ENCODE measurements at regions not wholly inside any gene's neighbourhood (a gene's known extent, or its start where the extent isn't known, plus 50 kb on each side); places are given as distances from the start of the nearest gene placed in this dataset.
A peak's percentile ranks its signal among the peaks of the same experiment; 100 is the strongest.

DNA sequence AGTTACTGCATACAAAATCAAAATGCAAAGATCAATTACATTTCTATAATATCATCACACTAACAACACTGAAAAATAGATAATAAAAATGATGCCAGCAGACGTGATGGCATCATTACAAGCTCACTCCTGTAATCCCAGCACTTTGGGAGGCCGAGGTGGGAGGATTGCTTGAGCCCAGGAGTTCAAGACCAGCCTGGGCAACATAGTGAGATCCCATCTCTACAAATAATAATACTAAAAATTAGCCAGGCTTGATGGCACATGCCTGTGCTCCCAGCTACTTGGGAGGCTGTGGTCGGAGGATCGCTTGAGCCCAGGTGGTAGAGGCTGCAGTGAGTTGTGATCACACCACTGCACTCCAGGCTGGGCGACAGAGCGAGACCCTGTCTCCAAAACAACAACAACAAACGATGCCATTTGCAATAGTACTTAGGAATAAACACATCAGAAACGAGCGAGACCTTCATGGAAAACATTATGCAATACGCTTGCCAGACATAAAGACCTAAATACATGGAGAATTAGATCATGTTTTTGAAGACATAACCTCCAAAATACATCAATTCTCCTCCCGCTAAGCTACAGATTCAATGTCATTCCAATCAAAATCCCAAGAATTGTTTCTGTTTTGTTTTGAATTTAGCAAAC lies 86.6 kb upstream of the ERRFI1 start:
- DNase-seq, result no peak

DNA sequence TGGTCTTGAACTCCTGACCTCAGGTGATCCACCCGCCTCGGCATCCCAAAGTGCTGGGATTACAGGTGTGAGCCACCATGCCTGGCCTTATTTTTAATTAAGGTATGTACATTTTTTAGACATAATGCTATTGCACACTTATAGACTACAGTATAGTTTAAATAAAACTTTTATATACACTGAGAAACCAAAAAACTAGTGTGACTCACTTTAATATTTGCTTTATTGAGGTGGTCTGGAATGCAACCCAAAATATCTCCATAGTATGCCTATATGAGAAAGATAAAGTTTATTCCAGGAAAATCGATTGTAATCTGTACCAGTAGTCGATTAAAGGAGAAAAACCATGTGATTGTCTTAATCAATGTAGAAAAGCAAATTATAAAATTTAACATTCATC lies 85.5 kb upstream of the ERRFI1 start:
- DNase-seq, result no peak

DNA sequence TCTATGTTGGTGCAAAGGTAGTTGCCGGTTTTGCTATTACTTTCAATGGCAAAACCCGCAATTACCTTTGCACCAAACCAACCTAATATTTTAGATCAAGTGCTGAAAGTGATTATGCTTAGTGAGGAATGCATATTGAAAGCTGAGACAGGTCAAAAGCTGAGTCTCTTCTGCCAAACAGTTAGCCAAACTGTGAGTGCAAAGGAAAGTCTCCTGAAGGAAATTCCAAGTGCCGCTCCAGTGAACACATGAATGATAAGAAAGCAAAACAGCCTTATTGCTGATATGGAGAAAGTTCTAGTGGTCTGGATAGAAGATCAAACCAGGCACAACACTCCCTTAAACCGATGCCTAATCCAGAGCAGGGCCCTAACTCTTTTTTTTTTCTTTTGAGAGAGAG lies 83.1 kb upstream of the ERRFI1 start:
- DNase-seq, result no peak

DNA sequence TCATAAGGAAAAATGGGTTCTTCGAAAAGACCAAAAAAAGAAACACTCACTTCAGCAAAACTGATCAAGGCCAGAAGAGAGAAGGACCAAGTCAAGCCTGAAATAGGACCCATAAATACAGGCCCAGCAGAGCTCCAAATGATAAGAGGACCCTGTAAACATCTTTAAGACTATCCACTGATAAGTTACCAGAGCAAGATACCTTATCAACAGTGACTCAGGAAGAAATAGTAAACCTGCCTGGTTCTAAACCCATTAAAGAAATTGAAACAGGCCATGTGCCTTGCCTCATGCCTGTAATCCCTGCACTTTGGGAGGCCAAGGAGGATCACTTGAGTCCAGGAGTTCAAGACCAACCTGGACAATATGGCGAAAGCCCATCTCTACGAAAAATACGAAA lies 81.8 kb upstream of the ERRFI1 start:
- DNase-seq, result no peak

DNA sequence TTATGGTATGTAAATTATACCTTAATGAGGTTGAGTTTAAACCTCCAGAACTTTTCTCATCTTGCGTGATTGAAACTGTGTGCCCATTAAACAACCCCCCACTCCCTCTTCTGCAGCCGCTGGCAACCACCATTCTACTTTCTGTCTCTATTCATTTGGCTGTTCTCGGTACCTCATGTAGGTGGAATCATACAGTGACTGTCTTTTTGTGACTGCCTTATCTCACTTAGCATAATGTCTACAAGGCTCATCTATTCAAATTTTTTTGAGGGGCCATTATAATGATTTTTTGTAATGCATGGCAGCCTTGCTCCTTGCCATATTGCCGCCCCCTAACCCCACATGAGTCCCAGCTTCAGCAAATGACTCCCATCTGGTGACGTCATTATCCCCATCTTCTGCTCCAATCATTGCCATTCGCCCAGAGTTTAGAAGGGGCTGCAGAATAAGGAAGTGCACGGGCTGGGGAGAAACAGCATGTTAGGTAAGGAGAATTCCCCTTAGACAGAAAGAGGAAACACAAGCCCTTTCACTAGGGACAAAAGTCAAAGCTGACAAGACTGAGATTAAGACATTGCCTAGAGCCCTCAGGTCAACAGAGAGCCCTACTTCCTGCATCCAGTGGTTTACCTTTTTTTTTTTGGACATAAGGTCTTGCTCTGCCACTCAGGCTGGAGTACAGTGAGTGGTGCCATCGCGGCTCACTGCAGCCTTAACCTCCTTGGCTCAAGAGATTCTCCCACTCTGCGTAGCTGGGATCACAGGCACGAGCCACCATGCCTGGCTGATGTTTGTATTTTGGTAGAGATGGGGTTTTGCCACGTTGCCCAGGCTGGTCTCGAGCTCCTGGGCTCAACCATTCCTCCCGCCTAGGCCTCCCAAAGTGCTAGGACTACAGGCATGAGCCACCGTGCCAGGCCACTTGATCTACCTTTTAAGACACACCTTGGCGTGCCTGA lies 78.4 kb upstream of the ERRFI1 start:
- DNase-seq, result no peak

DNA sequence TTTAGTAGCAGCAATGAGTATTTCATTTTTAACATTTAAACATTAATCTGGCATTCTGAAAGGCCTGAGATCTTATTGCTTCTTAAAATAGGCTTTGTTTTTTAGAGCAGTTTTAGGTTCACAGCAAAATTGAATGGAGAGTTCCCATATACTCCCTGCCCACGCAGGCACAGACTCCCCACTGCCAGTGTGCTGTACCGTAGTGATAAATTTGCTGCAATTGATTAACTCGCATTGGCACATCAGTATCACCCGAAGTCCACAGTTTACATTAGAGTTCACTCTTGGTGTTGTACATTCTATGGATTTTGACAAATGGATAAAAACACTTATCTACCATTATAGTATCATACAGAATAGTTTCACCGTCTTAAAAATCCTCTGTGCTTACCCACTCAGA lies 71.8 kb upstream of the ERRFI1 start:
- DNase-seq, result no peak

DNA sequence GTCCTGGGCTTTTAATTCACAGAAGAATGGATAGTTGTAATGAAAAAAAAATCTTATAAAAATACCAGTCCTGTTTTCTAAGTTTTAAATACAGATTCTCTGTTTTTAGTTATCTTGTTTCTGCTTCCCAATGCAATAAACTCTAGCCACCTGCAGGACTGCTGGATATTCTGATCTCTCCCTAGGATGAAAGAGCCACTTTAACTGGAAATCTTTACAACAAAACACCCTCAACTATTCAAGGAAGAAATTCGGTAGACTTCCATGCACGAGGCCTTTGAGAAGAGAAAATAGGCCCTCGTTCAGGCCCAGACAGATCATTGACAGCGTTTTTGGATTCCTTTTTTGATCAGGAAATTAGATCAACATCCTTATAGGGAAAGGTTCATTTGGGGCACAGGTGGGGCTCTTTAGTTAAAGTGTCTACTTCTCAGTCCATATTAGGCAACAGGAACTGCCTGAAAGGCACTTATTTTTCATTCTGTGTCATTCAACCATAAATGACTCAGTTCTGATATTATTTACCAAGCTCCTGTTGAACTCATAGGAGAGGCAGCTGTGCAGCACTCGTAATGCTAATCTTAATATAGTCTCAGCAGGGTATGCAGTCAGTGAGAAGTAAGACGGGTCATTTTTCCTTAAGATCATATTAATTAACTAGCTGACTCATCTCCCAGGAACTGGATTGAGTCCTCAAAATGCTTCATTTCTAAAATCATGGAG lies 71.1 kb upstream of the ERRFI1 start:
- DNase-seq, result peak; percentile 34

DNA sequence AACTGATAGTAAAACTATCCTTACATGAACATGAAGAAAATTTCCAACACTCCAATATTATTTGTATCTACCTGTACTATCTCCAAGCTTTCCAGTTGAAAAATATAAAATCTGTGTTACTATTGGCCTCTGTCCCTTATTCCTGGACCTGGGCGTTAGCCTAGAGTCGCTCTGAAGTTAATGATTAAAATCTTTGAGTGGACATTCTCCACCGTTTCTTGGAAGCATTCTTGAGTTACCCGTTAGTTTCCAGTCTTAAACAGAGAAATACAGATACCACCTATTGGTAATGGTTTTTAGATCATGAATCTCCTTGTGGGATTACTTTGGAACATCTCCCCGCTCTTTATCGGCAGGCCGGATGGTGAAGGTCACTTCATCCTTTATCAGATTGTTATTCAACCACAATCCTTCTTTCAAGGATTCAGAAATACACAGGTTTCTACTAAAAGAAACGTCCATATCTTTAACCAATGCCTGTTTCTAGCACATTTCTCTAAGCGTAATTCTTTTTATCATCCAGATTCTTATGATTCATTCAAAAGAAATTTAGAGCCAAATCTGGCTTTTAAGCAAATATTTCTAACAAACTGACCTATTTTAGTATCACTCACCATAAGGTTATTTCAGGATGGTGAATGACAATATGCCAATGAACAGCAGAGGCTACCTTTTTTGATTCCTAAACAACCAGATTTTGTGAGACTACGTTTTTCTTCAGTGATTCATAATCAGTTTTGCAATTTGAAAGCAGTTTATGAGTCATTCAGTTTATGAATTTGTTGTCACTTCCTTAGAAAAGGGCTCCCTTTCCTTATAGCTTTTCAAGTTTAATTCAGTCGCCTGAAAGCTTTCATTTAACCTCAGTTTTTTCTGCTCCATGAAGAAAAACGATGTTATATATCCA lies 70.2 kb upstream of the ERRFI1 start:
- DNase-seq, result no peak

DNA sequence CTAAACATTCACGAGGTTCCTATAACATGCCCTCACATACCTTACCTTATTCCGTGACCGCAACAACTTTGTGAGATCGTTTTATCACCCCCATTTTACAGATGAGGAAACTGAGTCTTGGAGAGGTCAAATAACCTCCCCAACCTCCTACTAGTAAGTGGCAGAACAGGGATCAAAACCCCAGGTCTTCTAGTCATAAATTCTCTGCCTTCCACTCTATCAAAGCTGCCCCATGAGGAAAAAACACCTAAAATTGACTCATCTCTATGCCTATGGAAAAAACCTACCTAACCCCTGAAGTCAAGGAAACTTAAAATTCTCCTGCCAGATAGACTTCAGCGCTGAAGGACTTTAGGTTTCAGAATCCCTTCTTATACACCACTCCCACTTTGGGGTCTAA lies 69.5 kb upstream of the ERRFI1 start:
- no peak for DNase-seq

DNA sequence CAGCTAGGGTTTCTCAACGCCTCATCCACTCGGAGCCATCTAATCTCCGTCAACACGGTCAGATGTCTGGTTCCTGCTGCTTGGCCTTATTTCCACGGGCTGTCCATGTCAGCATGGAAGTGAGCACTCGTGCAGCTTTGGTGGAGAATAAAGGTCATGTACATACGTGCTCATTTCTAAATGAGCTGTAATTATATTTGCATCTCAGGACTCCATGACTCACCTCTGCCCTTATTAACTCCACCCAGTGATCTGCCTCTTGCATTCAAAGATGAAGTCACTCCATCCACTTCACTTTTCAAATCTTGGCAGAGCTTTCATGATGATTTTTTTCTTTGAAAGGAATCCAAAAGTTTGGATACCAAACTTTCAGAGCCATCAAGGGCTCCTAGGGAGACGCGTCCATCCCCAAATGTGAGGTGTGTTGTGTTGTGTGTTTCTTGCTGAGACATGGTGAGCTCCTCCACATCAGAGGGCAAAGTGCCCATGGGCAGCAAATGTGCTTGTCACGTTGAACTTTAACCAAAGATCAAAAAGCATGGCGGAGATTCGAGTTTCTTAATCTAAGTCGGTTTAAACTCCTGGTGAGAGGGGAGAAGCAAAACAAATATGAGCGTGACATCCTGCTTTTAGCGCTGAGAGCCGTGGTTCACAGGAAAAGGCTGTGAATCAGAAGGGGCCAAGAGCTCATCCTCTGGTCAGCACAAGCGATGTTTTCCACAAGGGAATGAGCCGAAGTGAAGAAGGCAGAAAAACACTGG lies 68.6 kb upstream of the ERRFI1 start:
- DNase-seq, result no peak

DNA sequence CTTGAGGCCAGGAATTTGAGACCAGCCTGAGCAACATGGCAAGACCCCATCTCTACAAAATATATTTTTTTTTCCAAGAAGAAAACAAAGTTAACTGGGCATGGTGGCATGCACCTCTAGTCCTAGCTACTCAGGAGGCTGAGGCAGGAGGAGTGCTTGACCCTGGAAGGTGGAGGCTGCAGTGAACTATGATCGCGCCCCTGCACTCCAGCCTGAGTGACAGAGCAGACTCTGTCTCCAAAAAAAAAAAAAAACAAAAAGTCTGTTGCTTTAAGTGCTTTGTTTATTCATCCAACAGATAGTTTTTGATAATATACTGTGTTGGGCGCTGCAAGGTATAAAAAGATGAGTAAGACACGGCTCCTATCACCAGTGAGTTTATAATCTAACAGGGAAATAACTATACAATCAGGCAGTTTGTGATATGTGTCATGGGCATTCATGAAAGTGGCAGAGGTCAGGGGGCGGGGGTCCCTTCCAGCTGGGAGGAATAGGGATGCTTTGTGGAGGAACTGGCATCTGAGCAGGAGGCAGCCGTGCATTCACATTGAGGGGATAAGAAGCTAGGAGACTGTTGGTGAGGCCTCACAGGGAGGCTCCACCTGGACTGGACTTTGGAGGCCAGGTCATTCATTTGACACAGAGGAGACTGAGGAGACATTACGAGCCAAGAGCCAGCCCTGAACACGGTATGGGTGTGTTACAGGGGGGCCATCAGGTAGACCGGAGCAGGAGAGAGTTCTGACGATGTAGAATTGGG lies 67.3 kb upstream of the ERRFI1 start:
- DNase-seq, result no peak

DNA sequence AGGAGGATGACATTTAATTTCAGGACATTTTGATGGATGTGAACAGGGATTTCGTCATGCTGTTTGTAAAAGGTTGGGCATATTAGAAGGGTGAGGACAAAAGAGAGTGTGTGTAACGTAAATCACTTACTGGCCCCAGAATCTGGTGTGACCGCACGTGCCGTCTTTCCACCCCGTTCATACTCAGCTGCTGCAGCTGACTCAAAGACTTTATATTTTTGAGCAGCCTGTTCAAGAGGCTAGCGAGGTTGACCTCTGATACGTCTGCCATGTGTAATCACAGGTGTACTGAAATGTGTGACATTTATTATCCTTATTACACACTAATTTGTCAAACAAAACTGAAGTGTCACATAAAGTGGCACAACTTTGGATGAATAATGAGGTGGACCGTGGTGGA lies 66.5 kb upstream of the ERRFI1 start:
- DNase-seq, result no peak

DNA sequence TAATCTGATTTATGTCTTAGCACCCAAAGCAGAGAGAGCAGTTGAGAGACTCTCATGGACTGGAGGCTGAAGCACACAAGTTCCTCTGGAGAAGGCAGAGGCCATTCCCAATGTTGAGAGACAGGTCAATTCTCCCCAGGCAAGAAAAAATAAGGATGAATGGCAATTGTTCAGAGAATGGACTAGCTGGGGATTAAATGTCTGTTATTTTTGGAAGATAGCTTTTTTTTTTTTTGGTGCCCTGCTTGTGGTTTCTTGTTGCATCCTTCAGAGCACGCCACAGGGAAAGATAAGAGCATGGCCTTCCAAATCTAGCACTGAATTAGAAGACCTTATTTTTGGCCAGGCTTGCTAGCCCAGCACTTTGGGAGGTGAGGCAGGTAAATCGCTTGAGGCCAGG lies 65.6 kb upstream of the ERRFI1 start:
- no peak for DNase-seq

DNA sequence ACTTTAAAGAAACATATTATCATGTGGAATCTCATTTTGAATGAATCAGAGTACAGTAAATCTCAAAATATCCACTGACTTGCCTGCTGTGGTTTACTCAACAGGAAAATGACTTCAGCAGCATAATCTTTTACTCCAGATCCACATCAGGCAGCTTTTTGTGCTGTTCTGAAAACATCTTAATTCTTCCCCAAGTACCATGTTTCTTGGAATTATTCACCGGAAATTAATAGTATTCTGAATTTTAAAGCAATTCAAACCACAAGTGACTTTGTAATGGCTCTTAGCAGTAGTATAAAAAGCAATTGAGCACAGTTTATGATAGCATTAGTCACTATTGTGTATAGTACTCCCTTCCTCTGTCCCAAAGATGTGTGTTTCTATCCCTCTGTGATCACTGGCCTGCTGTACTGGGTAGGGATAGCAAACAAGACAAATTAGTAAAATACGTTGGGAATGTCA lies 64.2 kb upstream of the ERRFI1 start:
- no peak for DNase-seq

DNA sequence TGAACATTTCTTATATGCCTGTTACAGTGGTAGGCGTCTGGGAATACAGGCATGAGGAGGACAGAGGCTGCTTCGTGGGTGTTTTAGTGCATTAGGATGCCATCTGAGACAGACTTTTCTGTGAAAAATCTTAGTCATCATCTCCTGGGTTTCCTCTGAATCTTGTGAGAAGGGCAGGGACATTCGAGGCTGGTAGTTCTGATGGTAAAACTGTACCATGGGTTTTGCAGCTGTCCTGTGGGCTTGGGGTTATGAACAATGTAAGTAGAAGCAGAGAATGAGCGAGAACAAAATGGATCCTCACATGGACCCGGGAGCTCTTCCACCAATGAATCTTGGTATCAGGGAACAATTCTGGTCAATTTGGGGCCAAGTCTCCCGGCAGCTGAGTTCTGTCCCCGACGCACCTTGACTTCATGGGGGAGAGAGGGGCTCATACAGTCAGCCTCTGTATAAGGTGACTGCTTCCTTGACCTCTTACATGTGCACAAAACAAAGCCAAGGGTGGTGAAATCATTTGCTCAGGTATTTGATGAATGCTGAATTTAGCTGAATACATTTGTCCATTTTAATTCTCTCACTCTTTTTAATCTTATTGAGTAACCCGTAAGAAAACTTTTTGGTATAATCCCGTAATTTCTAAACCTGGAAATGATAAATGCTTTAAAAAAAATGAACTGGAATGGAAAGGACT lies 63.6 kb upstream of the ERRFI1 start:
- no peak for DNase-seq

DNA sequence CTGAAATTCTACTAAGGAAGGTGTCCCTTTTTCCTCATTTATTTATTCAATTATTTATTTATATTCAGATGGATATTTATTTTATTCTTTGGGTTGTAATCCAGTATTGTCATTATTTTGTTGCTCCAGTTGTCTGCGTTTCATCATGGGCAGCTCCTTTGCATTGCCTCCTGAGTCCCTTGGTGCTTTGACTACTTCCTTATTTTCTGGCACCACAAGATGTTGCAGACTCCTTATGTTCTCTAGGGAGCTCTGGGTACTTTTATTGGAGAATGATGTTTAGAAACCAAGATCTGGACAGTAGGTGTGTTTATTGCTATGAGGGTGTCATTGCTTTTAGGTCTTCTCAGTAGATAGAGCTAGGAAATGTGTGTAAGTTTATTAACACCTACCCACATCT lies 59.9 kb upstream of the ERRFI1 start:
- DNase-seq, result no peak

DNA sequence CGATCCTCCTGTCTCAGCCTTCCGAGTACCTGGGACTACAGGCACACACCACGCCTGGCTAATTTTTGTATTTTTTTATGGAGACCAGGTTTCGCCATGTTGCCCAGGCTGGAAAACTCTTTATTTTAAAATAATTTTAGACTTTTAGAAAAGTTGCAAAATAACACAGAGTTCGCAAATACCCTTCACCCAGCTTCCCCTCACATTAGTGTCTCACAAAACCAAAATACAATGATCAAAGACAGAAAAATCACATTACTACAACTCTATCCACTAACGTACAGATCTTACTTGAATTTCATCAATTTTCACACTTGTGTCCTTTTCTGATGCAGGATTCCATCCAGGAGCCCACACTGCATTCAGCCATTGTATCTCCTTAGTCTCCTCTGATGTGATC lies 58.8 kb upstream of the ERRFI1 start:
- no peak for DNase-seq

DNA sequence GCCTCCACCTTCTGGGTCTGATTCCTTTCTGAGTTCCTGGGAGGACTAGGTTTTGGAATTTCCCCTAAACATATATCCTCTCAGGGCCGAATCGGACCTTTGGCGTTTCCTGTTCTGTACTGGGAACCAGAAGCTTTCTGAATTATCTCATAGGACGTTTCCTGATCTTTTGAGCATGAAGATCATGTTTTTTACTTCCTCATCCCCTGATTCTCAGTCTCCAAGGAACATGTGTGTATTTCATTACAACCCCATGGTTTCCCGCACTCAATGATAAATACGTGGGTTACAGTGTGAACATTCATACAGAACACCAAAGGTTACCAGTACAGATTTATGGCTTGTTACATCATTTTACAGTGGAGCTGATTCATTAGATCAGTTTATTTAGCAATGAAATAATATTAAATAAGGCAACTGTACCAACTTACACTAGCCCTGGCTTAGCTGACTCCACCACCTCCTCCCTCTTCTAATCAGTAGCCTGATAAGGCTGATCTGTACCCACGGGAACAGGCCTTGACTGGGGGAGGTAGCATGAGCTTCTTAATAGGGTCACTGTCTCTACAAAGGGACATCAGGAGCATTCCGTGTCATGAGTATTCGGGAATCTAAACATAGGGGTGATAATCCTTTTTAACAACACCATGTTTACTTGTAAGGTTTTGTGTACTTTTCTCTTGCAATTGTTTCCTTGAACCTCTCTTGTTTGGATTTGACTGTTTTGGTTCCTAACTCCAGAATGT lies 57.8 kb upstream of the ERRFI1 start:
- DNase-seq, result no peak

DNA sequence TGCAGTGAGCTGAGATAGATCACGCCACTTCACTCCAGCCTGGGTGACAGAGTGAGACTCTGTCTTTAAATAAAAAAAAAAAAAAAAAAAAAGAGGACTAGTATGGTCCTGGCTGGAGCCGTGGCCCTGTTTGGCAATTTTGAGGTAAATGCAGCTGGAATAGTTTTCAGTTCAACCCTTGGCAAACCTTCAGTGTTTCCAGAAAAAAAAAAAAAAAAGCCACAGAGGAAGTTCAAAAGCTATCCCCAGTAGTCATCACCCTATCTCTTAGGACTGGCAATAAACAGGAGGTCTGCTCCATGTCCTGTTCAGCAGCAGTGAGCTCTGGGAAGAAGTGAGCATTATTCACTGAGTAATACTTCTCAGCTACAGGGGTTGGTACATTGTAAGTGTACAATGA lies 56.8 kb upstream of the ERRFI1 start:
- no peak for DNase-seq
